GM23338 (cell line): ENCODE measurements at regions not wholly inside any gene's neighbourhood (a gene's known extent, or its start where the extent isn't known, plus 50 kb on each side); places are given as distances from the start of the nearest gene placed in this dataset.

Experiments used
- EZH2phosphoT487 ChIP-seq: fragments of 200-600 bp; sonication (generic); IDR thresholded peaks from one replicate; pipeline ENCODE4 v1.8.1; 2018; ENCODE audit warnings: antibody characterized with exemption; ENCODE audit not compliant: unreplicated experiment
- JUNB ChIP-seq: IDR thresholded peaks from one replicate; pipeline ENCODE4 v1.6.1; 2016; ENCODE audit warnings: antibody characterized with exemption; ENCODE audit not compliant: unreplicated experiment
- REST ChIP-seq: IDR thresholded peaks from one replicate; pipeline ENCODE4 v1.6.1; 2018; ENCODE audit warnings: antibody characterized with exemption; ENCODE audit not compliant: unreplicated experiment
- ZNF462 ChIP-seq: fragments of 250-450 bp; sonication (Bioruptor Pico); IDR thresholded peaks from 2 replicates; pipeline ENCODE4 v1.5.0; 2020; ENCODE audit warnings: mild to moderate bottlenecking, moderate library complexity
- TF ChIP-seq, protein P1 (sequence below), 2 experiments: fragments of 200-600 bp in 1 of 2; sonication (generic) in 1 of 2; conservative IDR thresholded peaks; 2 replicates each; pipeline versions ENCODE4 v1.5.1 to v1.6.1; 2016 to 2017; ENCODE audit warnings: antibody characterized with exemption in 2 of 2, low read depth in 2 of 2, mild to moderate bottlenecking in 2 of 2, moderate library complexity in 1 of 2
- TF ChIP-seq, protein P2 (sequence below): IDR thresholded peaks from 2 replicates; pipeline ENCODE4 v1.6.1; 2016; ENCODE audit warnings: antibody characterized with exemption

- TF ChIP-seq ZNF462 (no peak), REST (no peak), EZH2phosphoT487 (no peak), JUNB (no peak)
- TF ChIP-seq, protein P1, sequence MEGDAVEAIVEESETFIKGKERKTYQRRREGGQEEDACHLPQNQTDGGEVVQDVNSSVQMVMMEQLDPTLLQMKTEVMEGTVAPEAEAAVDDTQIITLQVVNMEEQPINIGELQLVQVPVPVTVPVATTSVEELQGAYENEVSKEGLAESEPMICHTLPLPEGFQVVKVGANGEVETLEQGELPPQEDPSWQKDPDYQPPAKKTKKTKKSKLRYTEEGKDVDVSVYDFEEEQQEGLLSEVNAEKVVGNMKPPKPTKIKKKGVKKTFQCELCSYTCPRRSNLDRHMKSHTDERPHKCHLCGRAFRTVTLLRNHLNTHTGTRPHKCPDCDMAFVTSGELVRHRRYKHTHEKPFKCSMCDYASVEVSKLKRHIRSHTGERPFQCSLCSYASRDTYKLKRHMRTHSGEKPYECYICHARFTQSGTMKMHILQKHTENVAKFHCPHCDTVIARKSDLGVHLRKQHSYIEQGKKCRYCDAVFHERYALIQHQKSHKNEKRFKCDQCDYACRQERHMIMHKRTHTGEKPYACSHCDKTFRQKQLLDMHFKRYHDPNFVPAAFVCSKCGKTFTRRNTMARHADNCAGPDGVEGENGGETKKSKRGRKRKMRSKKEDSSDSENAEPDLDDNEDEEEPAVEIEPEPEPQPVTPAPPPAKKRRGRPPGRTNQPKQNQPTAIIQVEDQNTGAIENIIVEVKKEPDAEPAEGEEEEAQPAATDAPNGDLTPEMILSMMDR (conservative IDR thresholded peaks at IDR 0.05; ENCODE audit: low read depth in 2 of 2), result no peak
- TF ChIP-seq, protein P2, sequence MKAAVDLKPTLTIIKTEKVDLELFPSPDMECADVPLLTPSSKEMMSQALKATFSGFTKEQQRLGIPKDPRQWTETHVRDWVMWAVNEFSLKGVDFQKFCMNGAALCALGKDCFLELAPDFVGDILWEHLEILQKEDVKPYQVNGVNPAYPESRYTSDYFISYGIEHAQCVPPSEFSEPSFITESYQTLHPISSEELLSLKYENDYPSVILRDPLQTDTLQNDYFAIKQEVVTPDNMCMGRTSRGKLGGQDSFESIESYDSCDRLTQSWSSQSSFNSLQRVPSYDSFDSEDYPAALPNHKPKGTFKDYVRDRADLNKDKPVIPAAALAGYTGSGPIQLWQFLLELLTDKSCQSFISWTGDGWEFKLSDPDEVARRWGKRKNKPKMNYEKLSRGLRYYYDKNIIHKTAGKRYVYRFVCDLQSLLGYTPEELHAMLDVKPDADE, result no peak
Observed at GRCh38 chr22:34973016-34973415, 92.9 kb upstream of the ISX start (continued).
